RKO (cell line): ENCODE measurements at regions not wholly inside any gene's neighbourhood (a gene's known extent, or its start where the extent isn't known, plus 50 kb on each side); places are given as distances from the start of the nearest gene placed in this dataset.
"Not testable (repeated sequence)": the region's sequence is repeated elsewhere in the genome, so short reads cannot be mapped to it uniquely, and the experiment has no call there.

ENCODE experiments used
- DNase-seq: peaks from one replicate; pipeline ENCODE4 v3.0.0-alpha.2; 2016; ENCODE audit warnings: low spot score

- DNase-seq, result peak; percentile 66
Measured at GRCh38 chr10:16116404-16117304, 256.3 kb upstream of the MINDY3 start.

- DNase-seq, result no peak
Measured at GRCh38 chr10:16117305-16117695, 257.0 kb upstream of the MINDY3 start.

- DNase-seq, result no peak
Measured at GRCh38 chr10:16119445-16119844, 259.1 kb upstream of the MINDY3 start.

GRCh38 chr10:16120563-16120962, 260.3 kb upstream of the MINDY3 start:
- DNase-seq, result no peak

DNA sequence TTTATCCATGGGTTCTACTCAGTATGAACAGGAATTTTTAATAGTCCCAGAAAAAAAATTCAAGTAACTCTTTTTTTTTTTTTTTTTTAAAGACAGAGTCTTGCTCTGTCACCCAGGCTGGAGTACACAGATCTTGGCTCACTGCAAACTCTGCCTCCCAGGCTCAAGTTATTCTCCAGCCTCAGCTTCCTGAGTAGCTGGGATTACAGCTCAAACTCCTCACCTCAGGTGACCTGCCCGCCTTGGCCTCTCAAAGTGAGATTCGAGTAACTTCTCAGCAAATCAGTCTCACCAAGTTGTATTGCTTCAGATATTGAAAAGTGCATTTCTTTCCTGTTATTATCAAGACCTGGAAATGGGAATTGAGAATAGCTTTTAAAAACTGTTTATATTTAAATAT, 281.2 kb upstream of the MINDY3 start:
- DNase-seq, result no peak

DNA sequence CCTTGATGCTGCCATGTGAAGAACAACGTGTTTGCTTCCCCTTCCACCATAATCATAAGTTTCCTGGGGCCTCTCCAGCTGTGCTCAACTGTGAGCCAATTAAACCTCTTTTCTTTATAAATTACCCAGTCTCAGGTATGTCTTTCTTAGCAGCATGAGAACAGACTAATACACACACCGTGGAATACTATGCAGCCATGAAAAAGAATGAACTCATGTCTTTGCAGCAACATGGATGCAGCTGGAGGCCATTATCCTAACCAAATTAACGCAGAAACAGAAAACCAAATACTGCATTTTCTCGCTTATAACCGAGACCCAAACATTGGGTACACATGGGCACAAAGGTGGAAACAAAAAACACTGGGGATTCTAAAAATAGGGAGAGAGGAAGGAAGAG, 286.7 kb upstream of the MINDY3 start:
- no peak for DNase-seq

DNA sequence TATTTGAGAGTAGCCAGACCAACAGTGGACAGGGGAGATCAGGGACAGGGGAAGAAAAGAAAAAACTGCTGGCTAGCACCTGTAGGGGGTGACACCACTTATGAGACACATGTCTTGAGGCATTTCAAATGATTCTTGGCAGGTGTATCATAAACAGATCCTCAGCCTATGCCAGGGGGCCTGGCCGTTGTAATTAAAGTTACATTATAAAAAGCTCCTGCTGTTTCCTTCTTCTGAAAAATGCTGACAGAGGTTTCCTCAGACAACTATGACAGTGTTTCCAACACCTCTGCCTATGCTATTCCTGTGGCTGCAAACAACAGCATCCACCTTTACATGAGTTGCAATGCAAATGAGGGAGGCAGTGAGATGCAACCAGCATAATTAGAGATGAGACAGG, 281.0 kb upstream of the PTER start:
- no peak for DNase-seq

- no peak for DNase-seq
Measured at GRCh38 chr10:16156681-16157080, 280.1 kb upstream of the PTER start.

- DNase-seq, result not testable (repeated sequence)
Measured at GRCh38 chr10:16165067-16165466, 271.7 kb upstream of the PTER start.

DNA sequence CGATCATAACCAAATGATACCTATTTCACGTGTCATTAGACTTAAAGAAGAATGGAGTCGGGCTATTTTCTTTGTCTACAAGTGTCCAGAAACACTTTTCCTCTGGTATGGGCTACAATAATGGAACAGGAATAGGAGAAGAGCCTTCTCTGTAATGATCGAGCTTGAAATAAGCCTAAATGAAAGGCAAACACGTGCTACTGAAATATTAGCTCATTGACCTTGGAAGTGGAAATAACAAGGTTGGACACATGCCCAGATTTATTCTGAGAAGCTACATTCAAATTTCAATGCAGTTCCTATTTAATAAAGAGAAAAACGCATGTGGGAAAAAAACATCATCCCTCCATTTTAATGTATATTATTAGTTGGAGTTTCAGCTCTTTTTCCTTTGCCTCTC, 254.7 kb upstream of the PTER start:
- no peak for DNase-seq

- no peak for DNase-seq
Measured at GRCh38 chr10:16182688-16183087, 254.1 kb upstream of the PTER start.

GRCh38 chr10:16184096-16184597, 252.7 kb upstream of the PTER start:
- DNase-seq, result no peak

DNA sequence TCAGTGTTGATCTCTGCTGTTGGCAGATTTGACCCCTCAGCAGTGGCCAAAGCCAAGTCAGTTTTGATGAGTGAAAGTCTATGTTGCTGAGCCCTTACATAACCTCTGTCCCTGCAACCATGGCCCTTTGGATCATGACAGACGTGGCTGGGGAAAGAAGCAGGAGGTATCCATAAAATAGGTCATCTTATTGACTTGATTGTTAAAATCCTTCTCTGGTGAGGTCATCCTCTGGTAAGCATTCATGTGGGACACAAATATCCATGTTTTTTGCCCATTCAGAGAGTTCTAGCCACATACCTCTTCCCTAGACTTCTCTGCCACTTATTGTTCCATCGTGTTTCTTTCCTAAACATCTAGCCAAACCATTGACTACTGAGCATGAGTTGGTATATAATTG, 251.9 kb upstream of the PTER start:
- DNase-seq, result no peak

- DNase-seq, result no peak
Measured at GRCh38 chr10:16186564-16186963, 250.2 kb upstream of the PTER start.

DNA sequence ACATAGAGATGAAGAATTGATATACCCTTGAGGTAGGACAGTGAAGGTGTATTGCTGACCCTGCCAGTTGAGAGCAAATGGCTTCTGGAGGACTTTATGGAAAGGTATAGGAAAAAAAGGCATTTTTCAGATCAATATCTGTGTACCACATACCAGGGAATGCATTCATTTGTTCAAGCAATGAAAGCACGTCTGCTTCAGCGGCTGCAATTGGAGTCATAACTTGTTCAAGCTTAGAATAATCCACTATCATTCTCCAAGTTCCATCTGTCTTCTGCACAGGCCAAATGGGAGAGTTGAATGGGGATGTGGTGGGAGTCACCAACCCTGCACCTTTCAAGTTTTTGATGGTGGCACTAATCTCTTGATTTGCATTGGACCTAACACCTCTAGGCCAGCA, 249.6 kb upstream of the PTER start:
- no peak for DNase-seq

DNA sequence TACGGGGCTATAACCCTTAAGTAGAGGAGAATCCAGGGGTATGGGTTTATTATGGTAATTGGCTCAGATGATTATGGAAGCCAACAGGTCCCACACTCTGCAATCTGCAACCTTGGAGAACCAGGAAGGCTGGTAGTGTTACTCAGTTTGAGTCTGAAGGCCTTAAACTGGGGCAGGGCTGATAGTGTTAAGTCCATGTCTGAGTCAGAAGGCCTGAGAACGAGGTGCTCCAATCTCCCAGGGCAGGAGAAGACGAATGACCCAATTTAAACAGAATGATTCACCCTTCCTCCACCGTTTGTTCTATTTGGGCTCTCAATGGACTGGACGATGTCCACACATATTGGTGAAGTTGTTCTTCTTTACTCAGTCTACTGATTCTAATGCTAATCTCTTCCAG, 244.5 kb upstream of the PTER start:
- DNase-seq, result no peak

DNA sequence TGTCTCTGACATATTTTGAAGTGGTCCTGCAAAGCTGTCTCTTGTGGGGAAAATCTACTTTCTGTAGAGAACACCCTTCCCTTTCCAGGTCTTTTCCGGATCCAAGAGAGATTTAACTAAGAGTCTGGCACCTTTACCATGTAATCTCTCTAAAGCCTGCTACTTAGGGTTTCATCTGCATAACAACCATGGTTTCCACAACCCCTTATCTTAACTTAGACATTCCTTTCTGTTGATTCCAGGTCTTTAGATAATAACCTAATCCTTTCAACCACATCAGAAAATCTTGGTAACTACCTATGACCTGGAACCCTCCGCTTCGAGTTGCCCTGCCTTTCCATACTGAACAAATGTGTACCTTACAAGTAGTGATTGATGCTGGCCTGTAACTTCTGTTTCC, 243.6 kb upstream of the PTER start:
- no peak for DNase-seq

- DNase-seq, result no peak
Measured at GRCh38 chr10:16195178-16195769, 241.5 kb upstream of the PTER start.

DNA sequence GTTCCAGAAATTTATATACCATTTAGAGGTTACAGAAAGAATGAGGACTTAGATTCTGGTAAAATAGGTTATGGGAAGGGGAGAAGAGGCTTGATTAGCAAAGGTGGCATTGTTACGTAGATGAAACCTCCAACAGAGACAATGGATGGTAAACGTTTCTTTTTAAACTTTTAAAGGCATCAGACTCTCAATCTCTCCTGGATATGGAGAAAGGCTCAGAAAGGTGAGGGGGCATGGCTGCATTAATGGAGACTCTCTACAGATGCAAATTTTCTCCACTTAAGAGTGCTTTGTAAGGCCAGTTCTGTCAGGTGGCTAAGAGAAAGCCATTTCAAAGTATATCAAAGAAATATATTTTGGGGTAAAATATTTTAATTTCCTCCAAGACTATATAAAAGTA, 240.9 kb upstream of the PTER start:
- no peak for DNase-seq

GRCh38 chr10:16199216-16199615, 237.6 kb upstream of the PTER start:
- DNase-seq, result no peak

- DNase-seq, result not testable (repeated sequence)
Measured at GRCh38 chr10:16223618-16224017, 213.2 kb upstream of the PTER start.

DNA sequence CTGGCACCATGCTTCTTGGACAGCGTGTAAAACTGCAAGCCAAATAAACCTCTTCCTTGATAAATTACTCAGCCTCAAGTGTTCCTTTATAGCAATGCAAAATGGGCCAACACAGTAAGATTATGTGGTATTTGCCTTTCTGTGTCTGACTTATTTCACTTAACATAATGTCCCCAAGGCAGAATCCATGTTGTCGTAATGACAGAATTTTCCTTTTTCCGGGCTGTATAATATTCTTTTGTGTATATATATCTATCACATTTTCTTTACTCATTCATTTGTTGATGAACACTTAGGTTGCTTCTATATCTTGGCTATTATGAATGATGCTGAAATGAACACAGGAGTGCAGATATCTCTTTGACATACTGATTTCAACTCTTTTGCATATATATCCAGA, 209.1 kb upstream of the PTER start:
- DNase-seq, result no peak

- no peak for DNase-seq
Measured at GRCh38 chr10:16231176-16231575, 205.6 kb upstream of the PTER start.
